ENCODE measurements at regions not wholly inside any gene's neighbourhood (a gene's known extent, or its start where the extent isn't known, plus 50 kb on each side); places are given as distances from the start of the nearest gene placed in this dataset.

- Histone ChIP-seq H3K27ac (no peak overlapping the region), H3K4me3 (no peak overlapping the region), H3K4me1 (no peaks in the 10 kb centered on the region), H3K9me3 (no peaks in the 10 kb centered on the region), H3K36me3 (no peaks in the 10 kb centered on the region), H3K27me3 (no peaks in the 10 kb centered on the region)
- no peak for TF ChIP-seq CTCF (IDR thresholded peaks at IDR 0.05)
- no peak for TF ChIP-seq POLR2A (IDR thresholded peaks at IDR 0.05)
- DNase-seq = no peak
Measured at GRCh38 chr1:239778208-239778813, 313.4 kb upstream of the FMN2 start.

- H3K4me1 ChIP-seq = no peaks in the 10 kb centered on the region
Measured at GRCh38 chr1:239779962-239780361, 311.7 kb upstream of the FMN2 start.

GRCh38 chr1:239784896-239785295 lies 306.8 kb upstream of the FMN2 start:
- Histone ChIP-seq H3K36me3 (no peaks in the 10 kb centered on the region), H3K27ac (no peak overlapping the region), H3K27me3 (no peaks in the 10 kb centered on the region), H3K4me3 (no peak overlapping the region), H3K4me1 (no peaks in the 10 kb centered on the region), H3K9me3 (no peaks in the 10 kb centered on the region)
- TF ChIP-seq POLR2A (IDR thresholded peaks at IDR 0.05) (no peak), CTCF (IDR thresholded peaks at IDR 0.05) (no peak)
- no peak for DNase-seq

More at GRCh38 chr1:239779962-239780361, 311.7 kb upstream of the FMN2 start:
- Histone ChIP-seq H3K4me3 (no peak overlapping the region), H3K9me3 (no peaks in the 10 kb centered on the region), H3K36me3 (no peaks in the 10 kb centered on the region), H3K27ac (no peak overlapping the region), H3K27me3 (no peaks in the 10 kb centered on the region)
- no peak for DNase-seq
- no peak for TF ChIP-seq CTCF (IDR thresholded peaks at IDR 0.05)
- TF ChIP-seq POLR2A (IDR thresholded peaks at IDR 0.05) = no peak

GRCh38 chr1:239785576-239785975 lies 306.1 kb upstream of the FMN2 start:
- TF ChIP-seq CTCF (IDR thresholded peaks at IDR 0.05) = no peak
- TF ChIP-seq POLR2A (IDR thresholded peaks at IDR 0.05) = no peak
- Histone ChIP-seq H3K27ac (no peak overlapping the region), H3K4me1 (no peaks in the 10 kb centered on the region), H3K4me3 (no peak overlapping the region), H3K27me3 (no peaks in the 10 kb centered on the region), H3K9me3 (no peaks in the 10 kb centered on the region), H3K36me3 (no peaks in the 10 kb centered on the region)
- no peak for DNase-seq

GRCh38 chr1:239786464-239786863 lies 305.2 kb upstream of the FMN2 start:
- Histone ChIP-seq H3K36me3 (no peaks in the 10 kb centered on the region), H3K4me3 (no peak overlapping the region), H3K27me3 (no peaks in the 10 kb centered on the region), H3K27ac (no peak overlapping the region), H3K9me3 (no peaks in the 10 kb centered on the region), H3K4me1 (no peaks in the 10 kb centered on the region)
- TF ChIP-seq CTCF (IDR thresholded peaks at IDR 0.05) (no peak), POLR2A (IDR thresholded peaks at IDR 0.05) (no peak)
- no peak for DNase-seq

GRCh38 chr1:239792157-239792556 lies 299.5 kb upstream of the FMN2 start:
- Histone ChIP-seq H3K4me3 (no peak overlapping the region), H3K4me1 (no peaks in the 10 kb centered on the region), H3K27me3 (no peaks in the 10 kb centered on the region), H3K27ac (no peak overlapping the region), H3K36me3 (no peaks in the 10 kb centered on the region), H3K9me3 (no peaks in the 10 kb centered on the region)
- TF ChIP-seq CTCF (IDR thresholded peaks at IDR 0.05) (no peak), POLR2A (IDR thresholded peaks at IDR 0.05) (no peak)
- no peak for DNase-seq
